ENCODE measurements at regions not wholly inside any gene's neighbourhood (a gene's known extent, or its start where the extent isn't known, plus 50 kb on each side); places are given as distances from the start of the nearest gene placed in this dataset.
"Not testable (repeated sequence)": the region's sequence is repeated elsewhere in the genome, so short reads cannot be mapped to it uniquely, and the experiment has no call there.

DNA sequence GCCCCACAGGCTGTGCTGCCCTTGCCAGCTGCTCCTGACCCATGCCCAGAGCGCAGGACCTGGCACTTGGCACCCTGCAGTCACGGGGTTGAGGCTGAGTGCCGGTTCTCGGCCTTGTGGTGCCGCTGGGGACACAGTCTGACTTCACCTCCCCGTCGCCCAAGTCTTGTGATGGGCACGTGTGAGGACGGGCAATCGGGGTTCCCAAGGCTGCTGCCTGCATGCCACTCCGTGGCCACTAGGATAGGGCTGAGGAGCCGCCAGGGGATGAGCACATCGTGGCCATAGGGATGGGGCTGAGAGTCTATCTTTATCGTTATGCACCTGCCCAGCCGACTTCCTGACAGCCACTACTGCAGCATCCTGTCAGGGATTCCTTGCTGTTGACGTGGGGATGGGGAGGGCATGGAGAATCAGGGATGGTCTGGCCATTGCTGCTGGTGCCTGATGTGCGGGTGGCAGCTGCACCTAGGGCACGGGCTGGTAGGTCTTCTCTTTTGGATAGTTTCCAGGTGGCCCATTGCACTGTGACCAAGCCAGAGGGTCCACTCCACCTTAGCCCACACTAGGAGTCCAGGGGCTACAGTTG lies 243.5 kb downstream of the FOXD4L6 start:
- not testable (repeated sequence) for H3K27me3 ChIP-seq (ENCODE audit: insufficient read depth, low read depth); H2AFZ ChIP-seq (ENCODE audit: low read depth); H3K4me3 ChIP-seq (IDR thresholded peaks at IDR 0.05; ENCODE audit: insufficient read depth, low read depth, low read length); H3K79me2 ChIP-seq (ENCODE audit: insufficient read depth, low read depth); H3K4me1 ChIP-seq (ENCODE audit: low read depth, poor library complexity, severe bottlenecking); H3K36me3 ChIP-seq (ENCODE audit: insufficient read depth); H3K4me2 ChIP-seq; H4K20me1 ChIP-seq (ENCODE audit: insufficient read depth); H3K9ac ChIP-seq; H3K27ac ChIP-seq

DNA sequence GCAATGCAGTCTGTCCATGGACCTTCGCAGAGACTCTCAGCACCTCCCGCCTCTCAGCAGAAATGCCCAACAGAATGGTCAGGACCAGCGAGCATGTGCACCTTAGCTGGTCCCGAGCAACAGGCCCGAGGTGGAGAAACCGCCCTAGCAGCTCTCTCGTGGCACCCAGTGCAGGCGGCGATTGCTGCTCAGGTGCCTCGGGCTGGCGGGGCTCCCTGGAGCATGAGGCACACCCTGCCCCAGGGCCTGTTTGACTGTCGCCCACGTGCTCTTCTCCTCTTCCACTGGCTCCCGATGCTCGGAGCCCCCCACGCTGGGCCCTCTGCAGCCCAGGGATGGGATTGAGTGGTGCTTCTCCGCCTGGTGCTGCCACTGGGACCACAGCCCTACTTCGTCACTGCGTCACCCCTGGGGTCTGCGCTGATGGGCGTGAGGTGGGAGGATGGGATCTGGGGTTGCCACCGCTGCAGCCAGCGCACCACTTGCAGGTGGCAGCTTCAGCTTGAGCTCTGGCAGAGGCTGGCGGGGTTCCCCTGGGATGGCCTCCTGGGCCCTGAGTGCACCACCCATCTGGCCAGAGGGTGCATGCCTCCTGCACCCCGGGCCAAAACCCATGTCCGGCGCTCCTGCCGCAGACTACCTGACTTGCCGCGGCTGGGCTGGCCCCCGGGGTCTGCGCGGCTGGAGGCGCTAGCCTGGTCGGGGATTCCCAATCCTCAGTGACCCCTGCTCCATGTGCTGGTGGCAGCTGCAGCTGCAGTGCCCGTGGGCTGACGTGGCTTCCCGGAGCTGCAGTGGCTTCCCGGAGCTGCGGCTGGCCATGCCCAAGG lies 244.2 kb downstream of the FOXD4L6 start:
- Histone ChIP-seq H3K4me3 (IDR thresholded peaks at IDR 0.05; ENCODE audit: insufficient read depth, low read depth, low read length) (no peak overlapping the region), H3K79me2 (ENCODE audit: insufficient read depth, low read depth) (no peaks in the 10 kb centered on the region), H3K27ac (no peak overlapping the region), H3K36me3 (ENCODE audit: insufficient read depth) (no peaks in the 10 kb centered on the region), H4K20me1 (ENCODE audit: insufficient read depth) (no peaks in the 10 kb centered on the region), H3K9ac (no peak overlapping the region), H3K27me3 (ENCODE audit: insufficient read depth, low read depth) (no peaks in the 10 kb centered on the region), H3K4me2 (no peak overlapping the region), H3K4me1 (ENCODE audit: low read depth, poor library complexity, severe bottlenecking) (no peaks in the 10 kb centered on the region), H2AFZ (ENCODE audit: low read depth) (no peak overlapping the region)
- TF ChIP-seq, protein P1, sequence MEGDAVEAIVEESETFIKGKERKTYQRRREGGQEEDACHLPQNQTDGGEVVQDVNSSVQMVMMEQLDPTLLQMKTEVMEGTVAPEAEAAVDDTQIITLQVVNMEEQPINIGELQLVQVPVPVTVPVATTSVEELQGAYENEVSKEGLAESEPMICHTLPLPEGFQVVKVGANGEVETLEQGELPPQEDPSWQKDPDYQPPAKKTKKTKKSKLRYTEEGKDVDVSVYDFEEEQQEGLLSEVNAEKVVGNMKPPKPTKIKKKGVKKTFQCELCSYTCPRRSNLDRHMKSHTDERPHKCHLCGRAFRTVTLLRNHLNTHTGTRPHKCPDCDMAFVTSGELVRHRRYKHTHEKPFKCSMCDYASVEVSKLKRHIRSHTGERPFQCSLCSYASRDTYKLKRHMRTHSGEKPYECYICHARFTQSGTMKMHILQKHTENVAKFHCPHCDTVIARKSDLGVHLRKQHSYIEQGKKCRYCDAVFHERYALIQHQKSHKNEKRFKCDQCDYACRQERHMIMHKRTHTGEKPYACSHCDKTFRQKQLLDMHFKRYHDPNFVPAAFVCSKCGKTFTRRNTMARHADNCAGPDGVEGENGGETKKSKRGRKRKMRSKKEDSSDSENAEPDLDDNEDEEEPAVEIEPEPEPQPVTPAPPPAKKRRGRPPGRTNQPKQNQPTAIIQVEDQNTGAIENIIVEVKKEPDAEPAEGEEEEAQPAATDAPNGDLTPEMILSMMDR (conservative IDR thresholded peaks at IDR 0.05; ENCODE audit: low read depth, low read length), result no peak

DNA sequence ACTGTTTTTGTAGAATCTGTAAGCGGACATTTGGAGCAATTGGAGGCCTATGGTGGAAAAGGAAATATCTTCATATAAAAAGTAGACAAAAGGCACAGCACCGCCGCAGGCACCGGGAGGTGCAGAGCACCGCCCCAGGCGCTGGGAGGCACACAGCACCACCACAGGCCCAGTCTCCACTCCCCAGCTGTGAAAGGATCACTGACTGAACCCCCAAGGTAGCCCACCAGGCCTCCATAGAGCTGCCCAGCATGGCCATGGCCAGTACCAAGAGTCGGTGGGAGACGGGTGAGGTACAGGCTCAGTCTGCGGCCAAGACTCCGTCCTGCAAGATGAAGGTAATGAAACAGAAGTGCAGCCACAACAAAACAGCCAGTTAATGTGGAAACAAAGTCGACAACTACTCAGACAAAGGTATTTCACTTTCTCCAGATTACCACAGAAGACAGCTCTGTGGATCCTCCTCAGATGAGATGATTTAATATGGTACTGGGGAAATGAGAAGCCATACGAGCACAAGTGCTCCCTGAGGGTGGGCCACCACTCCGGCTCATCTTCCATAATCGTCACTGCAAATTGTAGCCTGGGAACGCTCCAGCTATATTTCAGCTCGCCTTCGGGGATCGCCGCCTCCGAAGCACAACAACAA lies 244.9 kb downstream of the FOXD4L6 start:
- not testable (repeated sequence) for H3K79me2 ChIP-seq (ENCODE audit: insufficient read depth, low read depth); H3K4me3 ChIP-seq (IDR thresholded peaks at IDR 0.05; ENCODE audit: insufficient read depth, low read depth, low read length); H3K27ac ChIP-seq; H3K9ac ChIP-seq; H3K4me2 ChIP-seq; H2AFZ ChIP-seq (ENCODE audit: low read depth); H4K20me1 ChIP-seq (ENCODE audit: insufficient read depth); H3K36me3 ChIP-seq (ENCODE audit: insufficient read depth); H3K4me1 ChIP-seq (ENCODE audit: low read depth, poor library complexity, severe bottlenecking); H3K27me3 ChIP-seq (ENCODE audit: insufficient read depth, low read depth)

DNA sequence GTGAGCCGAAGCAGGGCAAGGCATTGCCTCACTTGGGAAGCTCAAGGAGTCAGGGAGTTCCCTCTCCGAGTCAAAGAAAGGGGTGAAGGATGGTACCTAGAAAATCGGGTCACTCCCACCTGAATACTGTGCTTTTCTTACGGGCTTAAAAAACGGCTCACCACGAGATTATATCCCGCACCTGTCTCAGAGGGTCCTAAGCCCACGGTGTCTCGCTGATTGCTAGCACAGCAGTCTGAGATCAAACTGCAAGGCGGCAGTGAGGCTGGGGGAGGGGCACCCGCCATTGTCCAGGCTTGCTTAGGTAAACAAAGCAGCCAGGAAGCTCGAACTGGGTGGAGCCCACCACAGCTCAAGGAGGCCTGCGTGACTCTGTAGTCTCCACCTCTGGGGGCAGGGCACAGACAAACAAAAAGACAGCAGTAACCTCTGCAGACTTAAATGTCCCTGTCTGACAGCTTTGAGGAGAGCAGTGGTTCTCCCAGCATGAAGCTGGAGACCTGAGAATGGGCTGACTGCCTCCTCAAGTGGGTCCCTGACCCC lies 254.7 kb downstream of the FOXD4L6 start:
- not testable (repeated sequence) for H3K27ac ChIP-seq; H3K9ac ChIP-seq; H3K4me1 ChIP-seq (ENCODE audit: low read depth, poor library complexity, severe bottlenecking); H3K36me3 ChIP-seq (ENCODE audit: insufficient read depth); H3K4me3 ChIP-seq (IDR thresholded peaks at IDR 0.05; ENCODE audit: insufficient read depth, low read depth, low read length); H2AFZ ChIP-seq (ENCODE audit: low read depth); H3K4me2 ChIP-seq; H4K20me1 ChIP-seq (ENCODE audit: insufficient read depth); H3K79me2 ChIP-seq (ENCODE audit: insufficient read depth, low read depth); H3K27me3 ChIP-seq (ENCODE audit: insufficient read depth, low read depth)

DNA sequence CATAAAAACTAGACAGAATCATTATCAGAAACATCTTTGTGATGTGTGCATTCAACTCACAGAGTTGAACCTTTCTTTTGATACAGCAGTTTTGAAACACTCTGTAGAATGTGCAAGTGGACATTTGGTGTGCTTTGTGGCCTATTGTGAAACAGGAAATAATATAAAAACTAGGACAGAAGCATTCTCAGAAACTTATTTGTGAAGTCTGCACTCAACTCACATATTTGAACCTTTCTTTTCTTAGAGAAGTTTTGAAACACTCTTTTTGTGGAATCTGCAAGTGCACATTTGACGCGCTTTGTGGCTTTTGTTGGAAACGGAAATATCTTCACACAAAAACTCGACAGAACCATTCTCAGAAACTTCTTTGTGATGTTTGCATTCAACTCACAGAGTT lies 260.0 kb downstream of the FOXD4L6 start:
- not testable (repeated sequence) for H3K36me3 ChIP-seq (ENCODE audit: insufficient read depth); H3K27ac ChIP-seq; H2AFZ ChIP-seq (ENCODE audit: low read depth); H3K4me1 ChIP-seq (ENCODE audit: low read depth, poor library complexity, severe bottlenecking); H3K9ac ChIP-seq; H4K20me1 ChIP-seq (ENCODE audit: insufficient read depth); H3K27me3 ChIP-seq (ENCODE audit: insufficient read depth, low read depth); H3K4me2 ChIP-seq; H3K79me2 ChIP-seq (ENCODE audit: insufficient read depth, low read depth); H3K4me3 ChIP-seq (IDR thresholded peaks at IDR 0.05; ENCODE audit: insufficient read depth, low read depth, low read length)

Data from KMS-11 (cell line).